Vagina (tissue), 2 donors: ENCODE measurements at regions not wholly inside any gene's neighbourhood (a gene's known extent, or its start where the extent isn't known, plus 50 kb on each side); places are given as distances from the start of the nearest gene placed in this dataset.

Experiments
- DNase-seq, 2 donors: peaks; one replicate each; pipeline ENCODE4 v3.0.0-alpha.2; 2017; ENCODE audit errors: extremely low spot score in 2 of 2
- H3K27ac ChIP-seq: fragments of 200-600 bp; sonication (generic); one replicate; pipeline ENCODE4 v1.5.1; 2019
- H3K27me3 ChIP-seq: fragments of 200-600 bp; sonication (generic); one replicate; pipeline ENCODE4 v1.5.1; 2019
- H3K36me3 ChIP-seq, 2 donors: fragments of 200-600 bp; sonication (generic); one replicate each; pipeline ENCODE4 v1.5.1; 2017 to 2019
- H3K4me1 ChIP-seq: fragments of 200-600 bp; sonication (generic); one replicate; pipeline ENCODE4 v1.5.1; 2019
- H3K4me3 ChIP-seq, 2 donors: fragments of 200-600 bp; sonication (generic); 1 replicate in 1 of 2; 2 replicates in 1 of 2; pipeline ENCODE4 v1.5.1; 2016 to 2019
- H3K9me3 ChIP-seq: fragments of 200-600 bp; sonication (generic); one replicate; pipeline ENCODE4 v1.5.1; 2019
- CTCF ChIP-seq, 3 experiments: fragments of 450-650 bp in 2 of 3; fragments of 200-600 bp in 1 of 3; sonication (generic) in 1 of 3; IDR thresholded peaks; one replicate each; pipeline ENCODE4 v1.5.1; 2017 to 2019; ENCODE audit warnings: antibody characterized with exemption in 3 of 3, mild to moderate bottlenecking in 2 of 3, moderate library complexity in 2 of 3
- POLR2A ChIP-seq, 2 donors: fragments of 450-650 bp; IDR thresholded peaks; one replicate each; pipeline ENCODE4 v1.6.1; 2017; ENCODE audit warnings: antibody characterized with exemption in 2 of 2, mild to moderate bottlenecking in 2 of 2, moderate library complexity in 2 of 2
- POLR2AphosphoS5 ChIP-seq, 2 donors: sonication (generic); formaldehyde crosslinking; IDR thresholded peaks; one replicate each; pipeline ENCODE4 v1.9.0; 2017; ENCODE audit warnings: antibody characterized with exemption in 2 of 2, mild to moderate bottlenecking in 2 of 2, low read depth in 1 of 2; ENCODE audit not compliant: insufficient read depth in 1 of 2
- intact Hi-C: fragments of 100-400 bp; cut with DNase I; formaldehyde crosslinking; loops from one replicate; pipeline ENCODE4 v1.15.1; 2023

GRCh38 chr20:1712634-1713624 lies 55.4 kb upstream of the SIRPG start:
- peak; percentile 55 to 58 for DNase-seq
- no peak for TF ChIP-seq POLR2A (IDR thresholded peaks at IDR 0.05)
- TF ChIP-seq POLR2AphosphoS5 (IDR thresholded peaks at IDR 0.05; ENCODE audit: insufficient read depth in 1 of 2, low read depth in 1 of 2), result no peak
- TF ChIP-seq CTCF (IDR thresholded peaks at IDR 0.05), result no peak
- H3K9me3 ChIP-seq, result no peaks in the 10 kb centered on the region
- H3K4me3 ChIP-seq, result no peak overlapping the region
- H3K27me3 ChIP-seq, result no peaks in the 10 kb centered on the region
- no peak overlapping the region for H3K27ac ChIP-seq
- no peaks in the 10 kb centered on the region for H3K4me1 ChIP-seq
- intact Hi-C loops, result no loop called here
- no peaks in the 10 kb centered on the region for H3K36me3 ChIP-seq

DNA sequence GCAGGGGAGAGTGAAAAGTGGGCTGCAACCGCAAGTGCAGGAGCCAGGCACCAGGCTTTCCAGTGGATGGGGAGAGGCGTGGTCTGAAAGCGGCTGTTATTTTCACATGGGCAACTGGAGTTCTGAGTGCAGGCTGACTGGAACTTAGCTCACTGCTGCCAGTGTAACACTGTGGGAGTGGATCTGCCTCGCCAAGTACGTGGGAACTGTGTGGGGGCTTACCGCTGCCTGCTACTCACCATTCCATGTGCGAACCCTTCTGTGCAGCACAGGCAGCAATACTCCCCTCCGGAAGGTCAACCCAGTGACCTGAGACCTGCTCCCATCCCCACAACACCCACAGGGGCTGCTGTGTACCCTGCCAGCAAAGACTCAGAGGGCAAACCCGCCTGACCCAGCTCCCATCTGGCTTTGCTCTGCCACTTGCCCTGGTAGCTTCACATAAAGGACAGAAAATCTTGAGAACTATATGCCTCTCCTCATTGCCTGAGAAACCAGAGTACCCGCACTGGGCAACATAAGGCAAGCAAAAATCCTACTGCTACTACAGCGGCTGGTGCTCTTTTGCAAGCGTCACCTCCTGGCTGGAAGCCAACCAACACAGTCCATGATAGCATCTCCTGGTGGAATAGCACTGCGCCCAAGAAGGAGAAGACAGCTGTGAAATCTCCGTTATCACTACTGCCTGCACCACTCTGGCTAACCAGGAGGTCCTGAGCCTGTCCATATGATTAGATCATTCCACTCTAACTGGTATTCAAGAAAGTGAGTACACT lies 54.4 kb upstream of the SIRPG start:
- DNase-seq, result peak in 1 of 2 donors; percentile 94
- TF ChIP-seq CTCF (IDR thresholded peaks at IDR 0.05) (no peak), POLR2AphosphoS5 (IDR thresholded peaks at IDR 0.05; ENCODE audit: insufficient read depth in 1 of 2, low read depth in 1 of 2) (no peak), POLR2A (IDR thresholded peaks at IDR 0.05) (no peak)
- no peaks in the 10 kb centered on the region for H3K27me3 ChIP-seq

DNA sequence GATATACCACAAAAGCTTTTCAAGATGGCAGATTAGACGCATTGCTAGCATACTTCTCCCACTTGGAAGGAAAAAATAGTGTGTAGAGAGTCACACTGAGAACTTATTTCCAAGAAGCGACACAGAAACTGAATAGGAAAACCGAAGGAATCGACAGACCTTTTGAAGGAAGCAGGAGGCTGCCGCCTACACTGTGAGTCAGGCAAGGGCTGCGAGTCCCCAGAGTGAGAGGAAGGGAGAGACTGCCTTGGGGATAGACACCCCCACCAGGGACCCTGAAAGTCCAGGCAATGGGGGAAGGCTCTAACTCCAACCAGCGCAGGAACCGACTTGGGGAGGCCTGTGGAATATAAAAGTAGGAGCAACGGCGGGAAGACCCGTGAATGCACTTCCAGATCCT lies 53.7 kb upstream of the SIRPG start:
- Histone ChIP-seq H3K4me1 (no peaks in the 10 kb centered on the region), H3K27me3 (no peaks in the 10 kb centered on the region), H3K27ac (no peak overlapping the region), H3K36me3 (no peaks in the 10 kb centered on the region), H3K4me3 (no peak overlapping the region), H3K9me3 (no peaks in the 10 kb centered on the region)
- intact Hi-C loops, result no loop called here
- DNase-seq, result peak in 1 of 2 donors; percentile 62
- TF ChIP-seq POLR2A (IDR thresholded peaks at IDR 0.05) (no peak), CTCF (IDR thresholded peaks at IDR 0.05) (no peak), POLR2AphosphoS5 (IDR thresholded peaks at IDR 0.05; ENCODE audit: insufficient read depth in 1 of 2, low read depth in 1 of 2) (no peak)

More for the DNA sequence above, 54.4 kb upstream of the SIRPG start:
- Histone ChIP-seq H3K27ac (no peak overlapping the region), H3K36me3 (no peaks in the 10 kb centered on the region), H3K9me3 (no peaks in the 10 kb centered on the region), H3K4me3 (no peak overlapping the region), H3K4me1 (no peaks in the 10 kb centered on the region)
- intact Hi-C loops, result no loop called here

GRCh38 chr20:1710484-1710883 lies 52.9 kb upstream of the SIRPG start:
- Histone ChIP-seq H3K9me3 (no peaks in the 10 kb centered on the region), H3K4me3 (no peak overlapping the region), H3K27me3 (no peaks in the 10 kb centered on the region), H3K36me3 (no peaks in the 10 kb centered on the region), H3K27ac (no peak overlapping the region), H3K4me1 (no peaks in the 10 kb centered on the region)
- intact Hi-C loops, result no loop called here
- TF ChIP-seq POLR2AphosphoS5 (IDR thresholded peaks at IDR 0.05; ENCODE audit: insufficient read depth in 1 of 2, low read depth in 1 of 2), result no peak
- no peak for TF ChIP-seq POLR2A (IDR thresholded peaks at IDR 0.05)
- TF ChIP-seq CTCF (IDR thresholded peaks at IDR 0.05), result no peak
- DNase-seq, result peak; percentile 56 to 74
